ENCODE measurements at regions not wholly inside any gene's neighbourhood (a gene's known extent, or its start where the extent isn't known, plus 50 kb on each side); places are given as distances from the start of the nearest gene placed in this dataset.
A peak's percentile ranks its signal among the peaks of the same experiment; 100 is the strongest.

DNA sequence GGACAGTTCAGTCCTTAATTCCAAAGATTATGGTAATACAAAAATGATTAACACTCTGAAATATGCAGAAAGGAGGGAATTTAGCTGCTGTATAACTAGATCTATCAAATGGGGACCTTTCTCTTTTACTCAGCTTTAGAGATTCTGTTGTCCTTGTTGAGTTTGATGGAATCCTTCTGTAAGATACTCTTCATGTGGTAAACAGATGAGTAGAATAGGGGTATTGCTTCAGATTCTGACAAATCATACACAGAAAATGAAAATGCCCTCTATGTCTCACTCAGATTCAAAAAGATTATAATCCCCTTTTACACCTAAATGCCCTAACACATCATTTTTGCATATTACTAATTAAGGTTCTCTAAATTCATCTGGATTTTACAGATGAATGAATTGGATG lies 50.7 kb downstream of the ARHGAP35 start:
- no peak for DNase-seq (ENCODE audit: low read depth in 2 of 2)

DNA sequence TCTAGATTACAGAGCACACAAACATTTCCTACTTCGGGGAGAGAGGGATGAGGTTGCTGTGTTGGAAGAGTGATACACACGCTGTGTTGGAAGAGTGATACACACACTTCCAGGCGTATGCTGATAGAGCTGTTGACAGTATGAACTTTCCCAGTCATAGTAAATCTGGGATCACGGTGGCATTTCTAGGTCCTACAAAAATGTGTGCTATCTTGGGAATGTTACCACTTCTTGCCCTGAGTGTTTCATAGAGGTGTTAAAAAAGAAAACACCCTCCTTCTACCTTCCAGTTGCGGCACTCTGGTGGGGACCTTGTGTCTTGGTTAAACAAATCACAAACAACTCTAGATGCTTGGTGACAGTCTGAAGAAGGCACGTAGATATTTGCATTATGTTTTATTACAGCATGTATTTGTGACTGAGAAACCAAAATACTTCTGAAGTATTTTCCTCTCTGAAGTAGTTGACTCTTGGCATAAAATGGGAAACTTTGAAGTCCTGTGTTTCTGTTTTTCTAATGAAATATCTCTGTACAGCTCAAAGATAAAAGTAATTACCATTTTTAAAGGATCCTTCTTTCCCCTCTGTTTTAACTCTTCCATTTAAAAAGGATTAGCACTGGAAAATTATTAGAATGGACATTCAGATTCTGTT lies 52.5 kb downstream of the ARHGAP35 start:
- no peak for DNase-seq (ENCODE audit: low read depth in 2 of 2)

DNA sequence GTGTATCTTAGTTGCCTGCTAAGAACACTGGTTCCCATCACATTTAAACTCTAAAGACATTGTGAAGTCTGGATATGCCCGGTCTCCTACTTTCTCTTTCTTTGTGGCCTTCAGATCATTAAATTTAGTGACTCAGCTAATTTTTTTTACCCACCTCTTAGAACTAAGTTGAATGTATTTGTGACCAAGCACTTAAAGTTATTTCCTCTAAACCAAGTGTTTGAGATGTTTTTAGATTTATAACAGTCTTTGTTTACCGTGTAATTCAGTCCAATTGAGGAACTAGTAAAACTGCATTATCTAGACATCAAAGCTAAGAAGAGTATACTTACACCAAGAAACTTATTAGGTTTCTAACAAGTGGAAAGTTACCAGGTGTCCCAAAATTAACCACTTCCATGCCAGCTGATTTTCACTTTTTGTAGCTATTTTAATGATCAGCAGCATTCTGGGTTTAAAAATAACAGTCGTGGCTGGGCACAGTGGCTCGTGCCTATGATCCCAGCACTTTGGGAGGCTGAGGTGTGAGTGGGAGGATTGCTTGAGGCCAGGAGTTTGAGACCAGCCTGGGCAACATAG lies 53.1 kb downstream of the ARHGAP35 start:
- DNase-seq (ENCODE audit: low read depth in 2 of 2) = peak in 1 of 2 donors; percentile 55

DNA sequence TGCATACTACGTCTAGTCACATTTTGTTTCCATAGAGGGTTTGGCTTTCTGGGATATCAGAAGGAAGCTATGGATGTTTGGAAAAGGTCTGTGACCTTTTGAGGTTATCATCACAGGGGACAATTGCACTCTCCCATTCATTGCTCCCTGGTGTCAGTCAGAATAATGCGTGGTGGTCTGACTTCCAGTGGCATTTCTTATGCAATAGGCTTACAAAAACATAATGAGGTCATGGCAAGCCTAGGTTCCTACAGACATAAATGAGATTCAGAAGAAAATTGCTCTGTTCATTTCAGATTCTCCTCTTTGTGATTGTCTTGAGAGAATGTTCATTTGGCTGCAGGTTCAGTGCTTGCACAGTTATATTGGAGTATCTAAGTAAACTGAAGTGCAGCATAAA lies 54.6 kb downstream of the ARHGAP35 start:
- peak in 1 of 2 donors; percentile 57 for DNase-seq (ENCODE audit: low read depth in 2 of 2)

DNA sequence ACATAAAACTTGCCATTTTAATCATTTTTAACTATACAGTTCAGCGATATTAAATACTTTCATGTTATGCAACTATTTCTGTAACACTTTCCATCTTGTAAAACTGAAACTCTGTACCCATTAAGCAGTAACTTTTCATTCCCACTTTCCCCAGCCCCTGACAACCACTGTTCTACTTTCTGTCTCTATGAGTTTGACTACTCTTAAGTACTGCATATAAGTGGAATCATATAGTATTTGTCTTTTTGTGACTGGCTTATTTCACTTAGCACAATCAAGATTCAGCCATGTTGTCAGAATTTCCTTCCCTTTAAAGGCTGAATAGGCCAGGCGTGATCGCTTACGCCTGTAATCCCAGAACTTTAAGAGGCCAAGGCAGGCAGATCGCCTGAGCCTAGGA lies 56.2 kb downstream of the ARHGAP35 start:
- DNase-seq (ENCODE audit: low read depth in 2 of 2) = no peak

DNA sequence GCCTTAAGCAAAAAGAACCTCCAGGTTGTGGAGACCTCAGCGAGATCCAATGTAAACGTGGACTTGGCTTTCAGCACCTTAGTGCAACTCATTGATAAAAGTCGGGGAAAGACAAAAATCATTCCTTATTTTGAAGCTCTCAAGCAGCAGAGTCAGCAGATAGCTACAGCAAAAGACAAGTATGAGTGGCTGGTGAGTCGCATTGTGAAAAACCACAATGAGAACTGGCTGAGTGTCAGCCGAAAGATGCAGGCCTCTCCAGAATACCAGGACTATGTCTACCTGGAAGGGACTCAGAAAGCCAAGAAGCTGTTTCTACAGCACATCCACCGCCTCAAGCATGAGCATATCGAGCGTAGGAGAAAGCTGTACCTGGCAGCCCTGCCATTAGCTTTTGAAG lies 58.5 kb downstream of the ARHGAP35 start:
- no peak for DNase-seq (ENCODE audit: low read depth in 2 of 2)

DNA sequence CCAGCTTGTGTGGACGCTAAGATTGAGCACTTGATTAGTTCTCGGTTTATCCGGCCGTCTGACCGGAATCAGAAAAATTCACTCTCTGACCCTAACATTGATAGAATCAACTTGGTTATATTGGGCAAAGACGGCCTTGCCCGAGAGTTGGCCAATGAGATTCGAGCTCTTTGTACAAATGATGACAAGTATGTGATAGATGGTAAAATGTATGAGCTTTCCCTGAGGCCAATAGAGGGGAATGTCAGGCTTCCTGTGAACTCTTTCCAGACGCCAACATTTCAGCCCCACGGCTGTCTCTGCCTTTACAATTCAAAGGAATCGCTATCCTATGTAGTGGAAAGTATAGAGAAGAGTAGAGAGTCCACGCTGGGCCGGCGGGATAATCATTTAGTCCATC lies 59.6 kb downstream of the ARHGAP35 start:
- no peak for DNase-seq (ENCODE audit: low read depth in 2 of 2)

DNA sequence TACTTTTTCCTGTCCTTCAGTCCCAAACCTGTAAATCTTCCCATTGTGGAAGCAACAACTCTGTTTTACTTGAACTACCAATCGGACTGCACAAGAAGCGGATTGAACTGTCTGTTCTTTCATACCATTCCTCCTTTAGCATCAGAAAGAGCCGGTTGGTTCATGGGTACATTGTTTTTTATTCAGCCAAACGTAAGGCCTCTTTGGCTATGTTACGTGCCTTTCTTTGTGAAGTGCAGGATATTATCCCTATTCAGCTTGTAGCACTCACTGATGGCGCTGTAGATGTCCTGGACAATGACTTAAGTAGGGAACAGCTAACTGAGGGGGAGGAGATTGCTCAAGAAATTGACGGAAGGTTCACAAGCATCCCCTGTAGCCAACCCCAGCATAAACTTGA lies 60.3 kb downstream of the ARHGAP35 start:
- no peak for DNase-seq (ENCODE audit: low read depth in 2 of 2)

DNA sequence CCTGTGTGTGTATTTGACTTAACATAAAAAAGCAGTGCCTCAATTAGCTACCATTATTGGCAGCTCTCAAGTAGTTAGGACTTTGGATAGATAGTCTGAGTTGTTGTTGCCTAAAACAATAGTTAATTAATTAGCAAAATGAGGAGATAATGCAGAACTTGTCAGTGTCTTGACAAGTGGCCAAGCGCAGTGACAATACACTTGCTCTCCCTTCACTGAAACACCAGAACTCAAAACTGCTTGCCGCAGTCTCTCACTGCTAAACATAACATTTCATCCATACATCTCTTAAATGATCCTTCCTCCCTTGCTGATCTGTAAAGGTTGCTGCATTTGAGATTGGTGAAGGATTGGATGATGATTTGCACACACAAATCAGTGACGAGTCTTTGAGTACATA lies 61.7 kb downstream of the ARHGAP35 start:
- no peak for DNase-seq (ENCODE audit: low read depth in 2 of 2)

DNA sequence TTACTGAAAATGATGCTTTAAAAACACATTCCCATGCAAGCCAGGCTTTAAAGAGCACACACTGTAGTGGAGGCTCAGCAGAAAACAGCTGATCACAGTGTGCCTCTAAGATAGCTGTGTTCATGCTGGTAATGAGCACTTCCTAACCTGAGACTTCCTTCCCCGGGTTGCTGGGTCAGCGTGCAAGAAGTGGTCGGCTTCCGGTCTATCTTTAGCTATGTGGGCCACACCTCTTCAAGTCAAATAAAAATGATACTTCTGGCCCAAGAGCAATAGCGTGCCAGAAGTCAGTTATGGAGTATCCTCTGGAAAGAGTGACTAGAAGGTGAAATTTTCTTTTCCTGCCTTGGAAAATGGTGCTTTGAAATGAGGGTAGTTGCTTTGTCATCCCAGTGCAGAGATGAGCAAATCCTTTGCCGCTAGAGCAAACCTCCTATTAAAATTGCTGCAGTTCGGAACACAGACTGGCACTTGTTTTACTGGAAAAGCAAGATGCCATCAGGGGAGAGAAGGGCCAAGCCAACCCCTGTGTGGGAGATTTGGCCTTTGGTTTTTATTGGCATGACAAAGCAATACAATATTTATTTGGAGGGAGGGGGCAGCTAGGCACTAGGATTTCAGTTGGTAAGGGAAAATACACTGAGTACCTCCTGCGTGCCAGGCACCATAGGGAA lies 64.2 kb downstream of the ARHGAP35 start:
- DNase-seq (ENCODE audit: low read depth in 2 of 2) = peak; percentile 47 to 83

DNA sequence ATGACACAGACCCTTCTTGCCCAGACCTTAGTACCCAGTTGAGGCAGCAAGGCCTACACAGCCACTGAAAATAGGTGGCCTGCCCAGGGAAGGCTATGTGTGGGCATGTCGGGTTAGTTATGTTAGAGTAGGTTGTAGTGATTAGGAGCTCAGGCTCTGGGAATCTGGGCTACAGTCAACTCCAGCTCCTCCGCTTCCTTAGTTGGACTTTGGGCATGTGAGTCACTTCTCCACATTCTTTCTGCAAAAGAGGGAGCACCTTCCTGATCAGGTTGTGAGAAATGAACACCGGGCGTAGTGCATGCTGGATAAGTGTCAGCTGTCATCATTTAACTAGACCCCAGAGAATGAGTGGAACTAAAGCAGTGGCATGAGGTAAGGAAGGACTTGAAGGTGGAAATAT lies 64.8 kb downstream of the ARHGAP35 start:
- peak in 1 of 2 donors; percentile 51 for DNase-seq (ENCODE audit: low read depth in 2 of 2)

DNA sequence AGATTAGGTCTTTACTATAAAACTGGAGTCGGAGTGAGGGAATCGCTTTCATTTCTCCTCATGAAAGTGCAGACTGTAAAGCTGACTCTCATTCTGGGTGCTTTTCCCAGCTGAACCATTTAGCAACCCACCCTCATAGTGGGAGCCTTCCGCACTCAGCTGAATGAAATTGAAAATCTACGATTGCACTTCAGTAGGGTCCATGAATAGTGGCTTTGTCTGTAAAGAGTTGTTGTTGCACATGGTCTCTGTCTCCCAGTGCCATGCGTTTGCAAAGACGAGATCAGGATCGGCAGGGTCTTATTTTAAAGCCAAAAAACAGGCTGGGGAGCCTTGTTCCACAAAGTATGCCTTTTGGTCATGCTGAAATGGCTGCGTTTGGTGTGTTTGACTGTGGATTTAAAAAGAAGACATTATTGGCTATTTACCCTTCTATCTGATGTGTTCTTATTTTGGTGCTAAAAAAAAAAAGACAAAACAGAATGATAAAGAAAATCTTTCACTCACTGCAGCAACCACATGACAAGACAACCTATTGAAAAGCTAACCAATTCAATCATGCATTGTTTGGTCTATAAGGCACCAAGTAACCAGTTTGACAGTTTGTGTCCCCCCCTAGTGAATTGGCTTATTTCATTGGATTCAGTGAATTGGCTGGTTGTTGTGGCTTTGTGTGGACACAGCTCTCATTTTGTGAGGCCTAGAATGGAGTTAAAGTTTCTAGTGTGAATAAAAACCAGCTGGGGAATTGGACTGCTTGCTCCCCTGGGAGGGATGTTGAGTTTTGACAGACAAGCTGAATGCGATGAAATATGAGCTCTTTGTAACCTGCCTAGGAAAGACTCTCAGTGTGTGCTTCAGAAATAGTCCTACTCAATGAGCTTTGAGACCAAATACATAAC lies 65.6 kb downstream of the ARHGAP35 start:
- DNase-seq (ENCODE audit: low read depth in 2 of 2) = no peak

DNA sequence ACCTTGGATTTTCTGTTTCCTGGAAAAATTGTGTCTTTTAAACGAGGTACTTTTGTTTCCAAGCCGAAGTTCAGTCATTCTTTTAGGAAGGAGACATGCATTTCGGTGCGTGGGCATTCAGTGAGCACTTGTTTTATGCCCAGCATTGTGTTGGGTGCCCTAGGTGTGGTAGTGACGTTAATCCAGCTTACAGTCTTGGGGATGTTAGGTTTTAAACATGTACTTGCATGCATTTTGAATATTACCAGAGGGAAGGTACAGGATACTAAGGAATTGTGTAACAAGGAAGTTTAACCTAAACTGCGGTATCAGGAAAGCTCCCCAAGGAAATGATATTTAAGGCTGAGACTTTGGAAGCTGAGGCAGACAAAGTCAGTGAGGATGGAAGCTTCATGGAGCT lies 66.3 kb downstream of the ARHGAP35 start:
- no peak for DNase-seq (ENCODE audit: low read depth in 2 of 2)

DNA sequence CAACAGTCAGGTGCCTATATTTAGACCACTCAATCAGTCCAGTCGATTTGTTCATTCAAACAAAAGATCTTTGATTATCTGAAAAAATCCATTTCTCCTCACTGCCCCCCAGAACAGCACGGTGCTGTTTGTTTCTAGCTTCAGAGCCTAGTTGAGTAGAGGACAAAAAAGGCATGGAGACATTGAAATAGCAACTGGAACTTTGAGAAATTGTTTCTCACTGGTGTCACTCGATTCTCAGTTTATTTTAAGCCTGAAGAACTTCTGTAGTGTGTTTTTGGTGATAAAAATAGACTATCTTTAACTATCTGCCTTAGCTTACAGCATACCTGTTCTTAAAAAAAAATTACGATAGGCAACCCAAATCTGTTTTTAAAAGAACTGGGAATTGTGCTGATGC lies 67.1 kb downstream of the ARHGAP35 start:
- no peak for DNase-seq (ENCODE audit: low read depth in 2 of 2)

DNA sequence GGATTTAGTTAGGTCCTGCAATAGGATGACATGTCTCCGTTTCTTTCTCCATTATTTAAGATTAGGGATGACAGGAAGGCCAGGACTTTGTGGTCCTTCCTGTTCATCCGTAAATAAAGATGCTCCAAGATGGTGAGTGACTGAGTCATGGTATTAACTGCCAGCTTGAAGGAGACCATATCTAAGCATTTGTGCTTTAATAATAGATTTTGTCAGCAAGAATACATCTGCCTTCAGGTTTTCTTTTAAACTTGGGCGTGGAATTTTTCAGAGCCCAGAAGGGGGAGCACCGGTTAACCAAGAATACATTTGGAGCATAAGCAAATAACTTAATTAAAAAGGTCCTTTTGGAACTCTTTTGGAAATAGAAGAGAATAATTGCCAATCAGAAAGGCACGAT lies 68.2 kb downstream of the ARHGAP35 start:
- peak in 1 of 2 donors; percentile 8 for DNase-seq (ENCODE audit: low read depth in 2 of 2)

DNA sequence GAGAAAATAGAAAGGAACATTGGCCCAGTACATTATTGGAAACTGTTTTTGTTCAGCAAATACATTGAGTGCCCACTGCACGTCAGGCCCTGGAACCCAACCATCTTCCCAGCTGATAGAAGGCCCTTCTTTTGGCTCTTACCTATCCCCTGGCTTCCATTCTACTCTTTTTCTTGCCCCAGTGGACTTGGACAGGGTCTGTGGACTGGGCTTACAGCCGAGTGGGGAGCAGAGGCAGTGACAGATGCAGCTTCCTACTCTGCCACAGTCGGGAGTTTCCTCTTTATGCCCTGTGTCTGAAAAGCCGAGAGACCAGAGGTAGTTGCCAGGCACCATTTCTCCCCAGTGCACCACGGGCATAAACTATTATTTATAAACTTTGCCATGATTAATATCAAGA lies 70.4 kb downstream of the ARHGAP35 start:
- peak in 1 of 2 donors; percentile 14 for DNase-seq (ENCODE audit: low read depth in 2 of 2)

DNA sequence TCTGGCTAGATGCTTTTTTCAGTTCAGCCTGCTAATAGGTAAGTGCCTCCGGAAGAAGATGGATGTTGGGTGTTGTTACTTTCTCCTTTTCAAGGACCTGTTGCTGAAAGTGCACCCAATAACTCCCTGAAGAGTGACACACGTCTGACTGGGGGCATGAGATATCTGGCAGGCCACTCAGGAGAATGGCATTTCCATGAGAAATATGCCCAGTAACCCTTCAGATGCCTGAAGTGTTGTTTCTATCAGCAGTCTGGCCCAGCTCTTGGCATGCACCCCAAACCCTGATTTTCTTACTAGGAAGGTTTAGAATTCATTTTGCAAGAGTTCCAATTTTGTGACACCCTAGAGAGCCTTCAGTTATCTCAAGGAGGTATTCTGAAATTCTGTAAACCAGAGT lies 71.5 kb downstream of the ARHGAP35 start:
- peak in 1 of 2 donors; percentile 63 for DNase-seq (ENCODE audit: low read depth in 2 of 2)

DNA sequence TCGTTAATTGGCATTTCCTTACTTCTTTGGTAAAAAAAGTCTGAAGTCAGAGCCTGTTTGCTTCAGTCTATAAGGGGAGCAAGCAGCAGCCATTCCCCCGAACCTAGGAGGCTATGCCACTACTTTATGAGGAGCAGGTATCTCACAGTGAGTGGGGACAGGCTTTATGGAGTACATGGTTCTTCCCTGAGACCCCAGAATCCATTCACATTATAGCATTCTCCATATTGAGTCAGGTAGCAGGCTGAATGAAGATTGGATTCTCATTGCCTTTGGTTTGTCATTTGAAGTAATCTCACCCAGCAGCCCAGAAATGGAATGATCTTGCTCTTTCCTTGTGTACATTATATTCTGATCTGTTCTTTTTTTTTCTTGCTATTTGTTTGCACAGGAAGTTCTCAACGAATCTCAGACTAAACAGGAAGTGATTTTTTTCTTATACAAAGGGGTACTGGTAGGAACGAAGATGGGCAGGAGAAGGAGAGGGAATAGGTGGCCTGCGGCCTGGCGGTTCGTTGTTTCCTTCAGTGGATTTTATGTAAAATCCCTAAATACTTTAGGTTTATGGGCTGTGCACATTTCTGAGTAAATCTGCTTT lies 74.4 kb downstream of the ARHGAP35 start:
- peak in 1 of 2 donors; percentile 74 for DNase-seq (ENCODE audit: low read depth in 2 of 2)

DNA sequence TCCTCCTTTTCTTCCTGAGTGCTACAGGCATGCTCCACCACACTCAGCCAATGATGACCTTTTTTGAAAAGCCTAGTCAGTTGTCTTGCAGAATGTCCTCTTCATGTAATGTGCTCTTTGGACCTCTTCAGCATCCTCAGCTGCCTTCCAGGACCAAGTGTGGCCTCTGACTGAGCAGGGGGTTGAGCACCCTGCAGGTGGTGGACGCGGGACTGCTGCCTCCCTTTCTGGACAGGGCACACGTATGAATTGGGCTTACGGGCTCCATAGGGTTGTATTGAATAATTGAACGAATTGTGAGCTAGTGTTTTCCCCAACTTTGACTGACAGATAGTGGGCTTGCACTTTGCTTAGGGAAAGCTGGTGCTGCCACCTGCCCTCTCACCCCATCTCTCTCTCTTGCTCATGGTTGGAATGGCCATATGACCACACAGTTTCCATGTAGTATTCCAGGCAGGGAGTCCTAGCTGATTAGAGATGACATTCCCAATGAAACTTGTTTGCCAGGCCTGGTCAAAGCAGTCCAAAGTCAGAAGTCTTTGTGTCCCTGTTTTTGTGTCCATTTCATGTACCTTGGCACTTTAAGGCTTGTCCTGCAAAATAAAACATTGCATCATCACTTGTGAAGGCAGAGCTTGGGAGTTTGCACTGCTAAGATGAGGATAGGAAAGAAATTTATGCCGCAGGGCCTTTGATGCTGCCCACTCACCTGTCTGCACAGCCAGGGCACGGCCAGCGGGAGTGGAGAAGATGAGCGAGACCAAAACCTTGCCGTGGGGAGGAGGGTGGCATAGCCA lies 76.3 kb upstream of the NPAS1 start:
- no peak for DNase-seq (ENCODE audit: low read depth in 2 of 2)

DNA sequence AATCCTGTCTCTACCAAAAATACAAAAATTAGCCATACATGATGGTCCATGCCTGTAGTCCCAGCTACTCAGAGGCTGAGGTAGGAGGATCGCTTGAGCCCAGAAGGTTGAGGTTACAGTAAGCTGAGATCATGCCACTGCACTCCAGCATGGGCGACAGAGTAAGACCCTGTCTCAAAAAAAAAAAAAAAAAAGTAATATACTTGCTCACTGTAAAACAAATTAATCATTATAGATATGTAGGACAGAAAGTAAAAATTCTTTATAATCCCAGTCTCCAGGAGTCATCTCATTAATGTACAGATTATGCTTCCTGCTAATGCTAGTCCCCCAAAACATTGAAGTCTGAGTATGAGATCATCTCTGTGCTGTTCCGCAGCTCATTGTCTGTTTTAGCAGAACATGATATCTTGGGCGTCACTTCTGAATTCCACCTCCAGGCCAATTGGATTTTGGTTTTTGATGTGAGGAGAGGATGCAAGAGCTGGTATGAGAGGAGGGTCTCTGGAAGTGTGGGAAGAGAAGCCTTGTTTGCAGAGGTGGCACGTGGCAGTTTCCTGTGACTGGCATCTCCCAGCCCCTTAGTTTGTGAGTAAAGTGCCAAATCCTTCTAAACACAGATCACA lies 75.4 kb upstream of the NPAS1 start:
- DNase-seq (ENCODE audit: low read depth in 2 of 2) = no peak
